ENCODE measurements at regions not wholly inside any gene's neighbourhood (a gene's known extent, or its start where the extent isn't known, plus 50 kb on each side); places are given as distances from the start of the nearest gene placed in this dataset.

GRCh38 chr16:72311426-72311825 lies 139.5 kb upstream of the PMFBP1 start:
- WGBS (ENCODE audit: insufficient coverage, low coverage, low lambda C conversion rate, missing lambda C conversion rate), result 52% methylated on average over 2 of the region's 2 CpGs
- TF ChIP-seq CTCF (IDR thresholded peaks at IDR 0.05), result no peak
- TF ChIP-seq POLR2A (IDR thresholded peaks at IDR 0.05), result no peak
- Histone ChIP-seq H3K27ac (no peak overlapping the region), H3K36me3 (no peaks in the 10 kb centered on the region), H3K4me3 (no peak overlapping the region), H3K9me3 (no peaks in the 10 kb centered on the region), H3K27me3 (no peaks in the 10 kb centered on the region), H3K4me1 (no peaks in the 10 kb centered on the region)
- intact Hi-C loops (cut with DNase I), result no loop called here
- no peak for DNase-seq
- ATAC-seq, result no peak

GRCh38 chr16:72309001-72309400 lies 137.0 kb upstream of the PMFBP1 start:
- Histone ChIP-seq H3K4me3 (no peak overlapping the region), H3K27me3 (no peaks in the 10 kb centered on the region), H3K9me3 (no peaks in the 10 kb centered on the region), H3K27ac (no peak overlapping the region), H3K36me3 (no peaks in the 10 kb centered on the region), H3K4me1 (no peaks in the 10 kb centered on the region)
- DNase-seq, result no peak
- WGBS (ENCODE audit: insufficient coverage, low coverage, low lambda C conversion rate, missing lambda C conversion rate), result 52% methylated on average over 4 of the region's 4 CpGs
- no peak for ATAC-seq
- TF ChIP-seq POLR2A (IDR thresholded peaks at IDR 0.05), result no peak
- no peak for TF ChIP-seq CTCF (IDR thresholded peaks at IDR 0.05)
- intact Hi-C loops (cut with DNase I), result no loop called here

DNA sequence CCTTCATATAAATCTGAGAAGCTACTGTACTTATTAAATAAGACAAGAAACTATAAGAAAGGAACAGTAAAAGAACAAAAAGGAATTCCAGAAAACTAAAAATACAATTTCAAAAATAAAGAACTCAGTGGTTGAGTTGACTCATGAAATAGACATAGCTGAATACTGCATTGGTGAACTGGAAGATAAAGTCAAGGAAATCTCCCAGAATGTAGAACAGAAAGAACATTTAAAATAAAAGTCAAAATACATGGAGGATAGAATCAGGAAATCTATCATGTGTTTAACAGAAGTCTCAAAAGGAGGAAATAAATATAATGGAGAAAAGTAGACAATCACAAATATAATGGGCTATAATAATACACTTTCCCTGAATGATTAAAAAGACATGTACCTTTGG lies 136.4 kb upstream of the PMFBP1 start:
- Histone ChIP-seq H3K4me3 (no peak overlapping the region), H3K36me3 (no peaks in the 10 kb centered on the region), H3K4me1 (no peaks in the 10 kb centered on the region), H3K27ac (no peak overlapping the region), H3K9me3 (no peaks in the 10 kb centered on the region), H3K27me3 (no peaks in the 10 kb centered on the region)
- ATAC-seq (no peak), DNase-seq (no peak)
- no peak for TF ChIP-seq POLR2A (IDR thresholded peaks at IDR 0.05)
- intact Hi-C loops (cut with DNase I), result no loop called here

GRCh38 chr16:72302332-72302731 lies 130.4 kb upstream of the PMFBP1 start:
- TF ChIP-seq POLR2A (IDR thresholded peaks at IDR 0.05) (no peak), CTCF (IDR thresholded peaks at IDR 0.05) (no peak)
- Histone ChIP-seq H3K4me1 (no peaks in the 10 kb centered on the region), H3K36me3 (no peaks in the 10 kb centered on the region), H3K9me3 (no peaks in the 10 kb centered on the region), H3K4me3 (no peak overlapping the region), H3K27me3 (no peaks in the 10 kb centered on the region), H3K27ac (no peak overlapping the region)
- DNase-seq (no peak), ATAC-seq (no peak)
- 64% methylated on average over 2 of the region's 2 CpGs for WGBS (ENCODE audit: insufficient coverage, low coverage, low lambda C conversion rate, missing lambda C conversion rate)
- intact Hi-C loops (cut with DNase I), result no loop called here

DNA sequence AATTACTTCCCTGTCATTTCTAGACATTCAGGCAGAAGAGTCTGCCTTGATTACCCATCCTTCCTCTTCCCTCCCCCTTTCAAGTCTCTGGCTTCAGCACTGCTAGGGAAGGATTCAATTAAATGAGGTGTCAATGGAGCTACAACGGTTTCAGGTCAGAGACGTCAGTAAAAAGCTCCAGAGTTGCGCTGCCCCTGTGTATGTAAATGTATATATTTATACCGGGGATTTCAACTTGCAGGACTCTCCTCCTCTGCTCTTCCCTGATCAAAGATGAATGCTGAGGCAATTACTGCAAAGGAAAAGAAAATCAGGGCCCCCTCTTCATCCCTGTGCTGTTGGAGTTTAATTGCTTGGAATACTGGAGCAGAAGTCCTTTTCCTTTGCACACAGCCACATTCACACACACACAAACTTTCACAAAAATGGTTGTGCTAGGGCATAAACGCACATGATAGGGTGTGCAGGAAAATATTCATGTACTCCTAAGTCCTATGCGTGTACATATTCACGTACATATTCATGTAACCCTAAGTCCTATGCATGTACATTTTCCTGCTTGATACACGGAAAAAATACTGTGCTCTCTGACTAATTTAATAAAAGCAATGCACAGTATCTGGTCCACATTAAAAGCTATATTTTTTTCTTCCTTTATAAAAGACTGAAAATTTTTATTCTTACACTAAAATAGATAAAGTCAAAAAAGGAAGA lies 129.7 kb upstream of the PMFBP1 start:
- ATAC-seq, result no peak
- no peak overlapping the region for H3K4me3 ChIP-seq
- TF ChIP-seq POLR2A (IDR thresholded peaks at IDR 0.05), result no peak
- no peak for TF ChIP-seq CTCF (IDR thresholded peaks at IDR 0.05)
- no peaks in the 10 kb centered on the region for H3K36me3 ChIP-seq
- H3K27ac ChIP-seq, result no peak overlapping the region
- no peak for DNase-seq
- H3K9me3 ChIP-seq, result no peaks in the 10 kb centered on the region
- H3K27me3 ChIP-seq, result no peaks in the 10 kb centered on the region
- intact Hi-C loops (cut with DNase I), result no loop called here
- no peaks in the 10 kb centered on the region for H3K4me1 ChIP-seq
- 56% methylated on average over 8 of the region's 8 CpGs for WGBS (ENCODE audit: insufficient coverage, low coverage, low lambda C conversion rate, missing lambda C conversion rate)

Measured in right lobe of liver (tissue), 6 donors.